GM12864 (cell line): ENCODE measurements at regions not wholly inside any gene's neighbourhood (a gene's known extent, or its start where the extent isn't known, plus 50 kb on each side); places are given as distances from the start of the nearest gene placed in this dataset.

Experiments used
- DNase-seq: peaks from one replicate; pipeline ENCODE4 v3.0.0-alpha.2; 2011; ENCODE audit warnings: low read depth
- H3K4me3 ChIP-seq: 2 replicates; pipeline ENCODE4 v1.5.1; 2011; ENCODE audit warnings: mild to moderate bottlenecking, low read depth, low read length, control low read depth
- CTCF ChIP-seq: IDR thresholded peaks from 2 replicates; pipeline ENCODE4 v1.5.1; 2011; ENCODE audit warnings: low read depth, mild to moderate bottlenecking, moderate library complexity, low read length, control low read depth, inconsistent platforms; ENCODE audit errors: missing control alignments

GRCh38 chr12:105992849-105993740, 145.7 kb downstream of the NUAK1 start:
- TF ChIP-seq CTCF: no peak
- H3K4me3 ChIP-seq: no peak overlapping the region
- no peak for DNase-seq

- H3K4me3 ChIP-seq: no peak overlapping the region
- DNase-seq: no peak
- no peak for TF ChIP-seq CTCF
Observed at GRCh38 chr12:105993766-105994555, 144.8 kb downstream of the NUAK1 start.

- no peak overlapping the region for H3K4me3 ChIP-seq
- no peak for DNase-seq
- TF ChIP-seq CTCF: no peak
Observed at GRCh38 chr12:105995961-105996431, 142.8 kb downstream of the NUAK1 start.

- TF ChIP-seq CTCF: no peak
- H3K4me3 ChIP-seq: no peak overlapping the region
- no peak for DNase-seq
Observed at GRCh38 chr12:105998561-105998960, 140.2 kb downstream of the NUAK1 start.

GRCh38 chr12:106000382-106001104, 138.2 kb downstream of the NUAK1 start:
- no peak for TF ChIP-seq CTCF
- H3K4me3 ChIP-seq: no peak overlapping the region
- no peak for DNase-seq

GRCh38 chr12:106001105-106001836, 137.5 kb downstream of the NUAK1 start:
- no peak for TF ChIP-seq CTCF
- no peak overlapping the region for H3K4me3 ChIP-seq
- no peak for DNase-seq
